Astrocyte (in vitro differentiated cells and primary cell): ENCODE measurements at regions not wholly inside any gene's neighbourhood (a gene's known extent, or its start where the extent isn't known, plus 50 kb on each side); places are given as distances from the start of the nearest gene placed in this dataset.

ENCODE experiments used
- EZH2 ChIP-seq: IDR thresholded peaks from 2 replicates; pipeline ENCODE4 v1.6.1; 2012; ENCODE audit warnings: mild to moderate bottlenecking, low read length, inconsistent platforms; ENCODE audit not compliant: insufficient read depth
- TF ChIP-seq, protein P1 (sequence below): IDR thresholded peaks from 2 replicates; pipeline ENCODE4 v1.5.1; 2011; ENCODE audit warnings: low read depth, mild to moderate bottlenecking, inconsistent platforms, low read length, moderate library complexity; ENCODE audit not compliant: insufficient read depth

DNA sequence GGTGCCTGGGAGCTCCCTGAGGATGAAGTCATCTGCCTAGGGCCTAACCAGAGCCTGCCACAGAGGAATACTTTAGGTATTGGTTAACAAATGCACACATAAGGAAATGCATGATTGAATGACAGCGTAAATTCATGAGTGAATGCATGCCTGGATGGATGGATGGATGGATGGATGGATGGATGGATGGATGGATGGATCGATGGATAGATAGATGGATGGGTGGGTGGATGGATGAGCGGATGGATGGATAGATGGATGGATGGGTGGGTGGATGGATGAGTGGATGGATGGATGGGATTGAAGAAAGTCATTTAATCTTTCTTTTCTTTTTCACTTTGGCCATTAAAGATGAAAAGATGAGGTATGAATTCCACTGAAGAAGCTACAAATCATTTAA lies 111.9 kb upstream of the SIRPG start:
- no peak for TF ChIP-seq EZH2
- TF ChIP-seq, protein P1, sequence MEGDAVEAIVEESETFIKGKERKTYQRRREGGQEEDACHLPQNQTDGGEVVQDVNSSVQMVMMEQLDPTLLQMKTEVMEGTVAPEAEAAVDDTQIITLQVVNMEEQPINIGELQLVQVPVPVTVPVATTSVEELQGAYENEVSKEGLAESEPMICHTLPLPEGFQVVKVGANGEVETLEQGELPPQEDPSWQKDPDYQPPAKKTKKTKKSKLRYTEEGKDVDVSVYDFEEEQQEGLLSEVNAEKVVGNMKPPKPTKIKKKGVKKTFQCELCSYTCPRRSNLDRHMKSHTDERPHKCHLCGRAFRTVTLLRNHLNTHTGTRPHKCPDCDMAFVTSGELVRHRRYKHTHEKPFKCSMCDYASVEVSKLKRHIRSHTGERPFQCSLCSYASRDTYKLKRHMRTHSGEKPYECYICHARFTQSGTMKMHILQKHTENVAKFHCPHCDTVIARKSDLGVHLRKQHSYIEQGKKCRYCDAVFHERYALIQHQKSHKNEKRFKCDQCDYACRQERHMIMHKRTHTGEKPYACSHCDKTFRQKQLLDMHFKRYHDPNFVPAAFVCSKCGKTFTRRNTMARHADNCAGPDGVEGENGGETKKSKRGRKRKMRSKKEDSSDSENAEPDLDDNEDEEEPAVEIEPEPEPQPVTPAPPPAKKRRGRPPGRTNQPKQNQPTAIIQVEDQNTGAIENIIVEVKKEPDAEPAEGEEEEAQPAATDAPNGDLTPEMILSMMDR, result no peak
